ENCODE measurements at regions not wholly inside any gene's neighbourhood (a gene's known extent, or its start where the extent isn't known, plus 50 kb on each side); places are given as distances from the start of the nearest gene placed in this dataset.

- WGBS (ENCODE audit: insufficient coverage) = no CpG with 5 or more reads among the region's 1 CpG
- intact Hi-C loops (cut with micrococcal nuclease) = no loop called here
- H3K9me3 Mint-ChIP-seq (ENCODE audit: insufficient read depth) = peaks cover 6% of the 10 kb centered on the region
- POLR2A ChIA-PET = no interaction called here
- H3K27me3 Mint-ChIP-seq = no peaks in the 10 kb centered on the region
- DNase-seq (no peak), ATAC-seq (ENCODE audit: low read depth) (no peak)
- Histone ChIP-seq H3K4me3 (ENCODE audit: control extremely low read depth in 1 of 5, extremely low read depth in 1 of 5, insufficient read depth in 1 of 5, low read depth in 2 of 5, low read length in 4 of 5) (no peak overlapping the region), H3K27me3 (replicated peaks in 1 of 4; ENCODE audit: control extremely low read depth in 1 of 4, control insufficient read depth in 3 of 4, insufficient read depth in 4 of 4, low read length in 3 of 4) (no peaks in the 10 kb centered on the region), H4K20me1 (ENCODE audit: control insufficient read depth, insufficient read depth, low read length, poor library complexity, severe bottlenecking) (no peaks in the 10 kb centered on the region), H3K79me2 (ENCODE audit: control insufficient read depth, insufficient read depth, low read length) (no peaks in the 10 kb centered on the region), H3K4me2 (replicated peaks; ENCODE audit: low read depth, low read length, poor library complexity, severe bottlenecking) (no peak overlapping the region), H3K9ac (ENCODE audit: low read length) (no peak overlapping the region), H3K36me3 (replicated peaks in 1 of 2; ENCODE audit: control extremely low read depth in 1 of 2, control insufficient read depth in 1 of 2, extremely low read depth in 1 of 2, insufficient read depth in 2 of 2, low read length in 1 of 2) (no peaks in the 10 kb centered on the region), H2AFZ (ENCODE audit: insufficient read depth, low read depth, low read length, poor library complexity, severe bottlenecking) (no peak overlapping the region), H3K4me1 (ENCODE audit: control insufficient read depth in 2 of 2, insufficient read depth in 2 of 2, low read length in 2 of 2) (no peaks in the 10 kb centered on the region), H3K27ac (ENCODE audit: low read length in 2 of 2) (no peak overlapping the region), H3K9me3 (ENCODE audit: control extremely low read depth in 1 of 3, control insufficient read depth in 2 of 3, insufficient read depth in 1 of 3, low read length in 2 of 3) (peaks cover 0 to 2% (median 0%) of the 10 kb centered on the region in 3 donors)
- no peak overlapping the region for H3K27ac Mint-ChIP-seq
- no peak for TF ChIP-seq EZH2 (IDR thresholded peaks at IDR 0.05; ENCODE audit: borderline replicate concordance, insufficient read depth, low read depth, low read length, poor library complexity, severe bottlenecking)
- TF ChIP-seq, protein P1, sequence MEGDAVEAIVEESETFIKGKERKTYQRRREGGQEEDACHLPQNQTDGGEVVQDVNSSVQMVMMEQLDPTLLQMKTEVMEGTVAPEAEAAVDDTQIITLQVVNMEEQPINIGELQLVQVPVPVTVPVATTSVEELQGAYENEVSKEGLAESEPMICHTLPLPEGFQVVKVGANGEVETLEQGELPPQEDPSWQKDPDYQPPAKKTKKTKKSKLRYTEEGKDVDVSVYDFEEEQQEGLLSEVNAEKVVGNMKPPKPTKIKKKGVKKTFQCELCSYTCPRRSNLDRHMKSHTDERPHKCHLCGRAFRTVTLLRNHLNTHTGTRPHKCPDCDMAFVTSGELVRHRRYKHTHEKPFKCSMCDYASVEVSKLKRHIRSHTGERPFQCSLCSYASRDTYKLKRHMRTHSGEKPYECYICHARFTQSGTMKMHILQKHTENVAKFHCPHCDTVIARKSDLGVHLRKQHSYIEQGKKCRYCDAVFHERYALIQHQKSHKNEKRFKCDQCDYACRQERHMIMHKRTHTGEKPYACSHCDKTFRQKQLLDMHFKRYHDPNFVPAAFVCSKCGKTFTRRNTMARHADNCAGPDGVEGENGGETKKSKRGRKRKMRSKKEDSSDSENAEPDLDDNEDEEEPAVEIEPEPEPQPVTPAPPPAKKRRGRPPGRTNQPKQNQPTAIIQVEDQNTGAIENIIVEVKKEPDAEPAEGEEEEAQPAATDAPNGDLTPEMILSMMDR (IDR thresholded peaks at IDR 0.05) = no peak
- no peak overlapping the region for H3K4me3 Mint-ChIP-seq
- CTCF ChIA-PET = no interaction called here
- H3K4me1 Mint-ChIP-seq = no peaks in the 10 kb centered on the region
These were observed 394.0 kb upstream of the CDIN1 start for GRCh38 chr15:36185438-36185837.

DNA sequence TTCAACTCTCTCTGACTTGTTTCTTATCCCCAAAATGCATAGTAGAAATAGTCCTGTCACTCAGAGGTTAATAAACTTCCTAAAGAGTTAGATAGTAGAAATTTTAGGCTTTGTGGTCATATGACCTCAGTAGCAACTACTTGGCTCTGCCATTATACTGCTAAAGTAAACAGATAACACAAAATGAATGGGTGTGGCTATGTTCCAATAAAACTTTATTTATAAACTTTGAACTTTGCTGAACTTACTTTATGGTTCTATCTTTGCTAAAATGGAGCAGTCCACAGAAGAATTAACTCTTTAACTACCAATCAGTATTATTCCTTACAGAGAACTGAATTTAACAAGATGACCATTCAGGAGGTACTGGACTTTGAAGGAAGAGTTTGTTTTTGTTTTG is 393.6 kb upstream of the CDIN1 start:
- Mint-ChIP-seq H3K4me3 (no peak overlapping the region), H3K4me1 (no peaks in the 10 kb centered on the region), H3K9me3 (ENCODE audit: insufficient read depth) (peaks cover 6% of the 10 kb centered on the region), H3K27me3 (no peaks in the 10 kb centered on the region), H3K27ac (no peak overlapping the region)
- CTCF ChIA-PET = no interaction called here
- intact Hi-C loops (cut with micrococcal nuclease) = no loop called here
- Histone ChIP-seq H3K36me3 (replicated peaks in 1 of 2; ENCODE audit: control extremely low read depth in 1 of 2, control insufficient read depth in 1 of 2, extremely low read depth in 1 of 2, insufficient read depth in 2 of 2, low read length in 1 of 2) (no peaks in the 10 kb centered on the region), H2AFZ (ENCODE audit: insufficient read depth, low read depth, low read length, poor library complexity, severe bottlenecking) (no peak overlapping the region), H4K20me1 (ENCODE audit: control insufficient read depth, insufficient read depth, low read length, poor library complexity, severe bottlenecking) (no peaks in the 10 kb centered on the region), H3K9me3 (ENCODE audit: control extremely low read depth in 1 of 3, control insufficient read depth in 2 of 3, insufficient read depth in 1 of 3, low read length in 2 of 3) (peaks cover 0 to 2% (median 0%) of the 10 kb centered on the region in 3 donors), H3K4me3 (ENCODE audit: control extremely low read depth in 1 of 5, extremely low read depth in 1 of 5, insufficient read depth in 1 of 5, low read depth in 2 of 5, low read length in 4 of 5) (no peak overlapping the region), H3K27me3 (replicated peaks in 1 of 4; ENCODE audit: control extremely low read depth in 1 of 4, control insufficient read depth in 3 of 4, insufficient read depth in 4 of 4, low read length in 3 of 4) (no peaks in the 10 kb centered on the region), H3K4me1 (ENCODE audit: control insufficient read depth in 2 of 2, insufficient read depth in 2 of 2, low read length in 2 of 2) (no peaks in the 10 kb centered on the region), H3K9ac (ENCODE audit: low read length) (no peak overlapping the region), H3K79me2 (ENCODE audit: control insufficient read depth, insufficient read depth, low read length) (no peaks in the 10 kb centered on the region), H3K4me2 (replicated peaks; ENCODE audit: low read depth, low read length, poor library complexity, severe bottlenecking) (no peak overlapping the region), H3K27ac (ENCODE audit: low read length in 2 of 2) (no peak overlapping the region)
- ATAC-seq (ENCODE audit: low read depth) (no peak), DNase-seq (no peak)
- POLR2A ChIA-PET = no interaction called here
- TF ChIP-seq EZH2 (IDR thresholded peaks at IDR 0.05; ENCODE audit: borderline replicate concordance, insufficient read depth, low read depth, low read length, poor library complexity, severe bottlenecking) = no peak
- TF ChIP-seq, protein P1 (IDR thresholded peaks at IDR 0.05) = no peak
